ENCODE measurements at regions not wholly inside any gene's neighbourhood (a gene's known extent, or its start where the extent isn't known, plus 50 kb on each side); places are given as distances from the start of the nearest gene placed in this dataset.

DNA sequence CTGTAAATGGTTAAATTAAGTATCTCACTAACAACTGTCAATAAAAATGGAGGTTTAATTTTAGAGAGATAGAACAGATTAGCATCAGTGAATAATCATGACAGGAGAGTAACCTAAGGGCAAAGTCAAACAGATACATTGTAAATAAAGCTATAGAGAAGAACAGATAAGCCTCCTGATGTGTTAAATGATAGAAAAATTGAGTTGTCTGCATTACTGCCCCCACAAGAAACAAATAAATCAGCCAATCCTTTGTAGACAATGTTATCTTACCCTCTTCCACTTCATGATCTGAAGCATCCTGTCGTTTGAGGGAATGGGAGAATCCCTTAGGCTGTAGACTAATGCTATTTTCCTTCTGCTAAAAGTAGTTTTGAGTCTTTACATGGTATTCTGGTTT is 147.8 kb downstream of the PCDH18 start:
- no peak overlapping the region for H3K27ac ChIP-seq (ENCODE audit: low read depth, low read length)
- no peak for TF ChIP-seq EZH2phosphoT487 (IDR thresholded peaks at IDR 0.05; ENCODE audit: borderline replicate concordance, low read length)
- TF ChIP-seq, protein P1, sequence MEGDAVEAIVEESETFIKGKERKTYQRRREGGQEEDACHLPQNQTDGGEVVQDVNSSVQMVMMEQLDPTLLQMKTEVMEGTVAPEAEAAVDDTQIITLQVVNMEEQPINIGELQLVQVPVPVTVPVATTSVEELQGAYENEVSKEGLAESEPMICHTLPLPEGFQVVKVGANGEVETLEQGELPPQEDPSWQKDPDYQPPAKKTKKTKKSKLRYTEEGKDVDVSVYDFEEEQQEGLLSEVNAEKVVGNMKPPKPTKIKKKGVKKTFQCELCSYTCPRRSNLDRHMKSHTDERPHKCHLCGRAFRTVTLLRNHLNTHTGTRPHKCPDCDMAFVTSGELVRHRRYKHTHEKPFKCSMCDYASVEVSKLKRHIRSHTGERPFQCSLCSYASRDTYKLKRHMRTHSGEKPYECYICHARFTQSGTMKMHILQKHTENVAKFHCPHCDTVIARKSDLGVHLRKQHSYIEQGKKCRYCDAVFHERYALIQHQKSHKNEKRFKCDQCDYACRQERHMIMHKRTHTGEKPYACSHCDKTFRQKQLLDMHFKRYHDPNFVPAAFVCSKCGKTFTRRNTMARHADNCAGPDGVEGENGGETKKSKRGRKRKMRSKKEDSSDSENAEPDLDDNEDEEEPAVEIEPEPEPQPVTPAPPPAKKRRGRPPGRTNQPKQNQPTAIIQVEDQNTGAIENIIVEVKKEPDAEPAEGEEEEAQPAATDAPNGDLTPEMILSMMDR (IDR thresholded peaks at IDR 0.05; ENCODE audit: low read depth, low read length, poor library complexity, severe bottlenecking) = no peak
- no peaks in the 10 kb centered on the region for H3K27me3 ChIP-seq (ENCODE audit: control insufficient read depth, low read length)
- H3K36me3 ChIP-seq (ENCODE audit: control insufficient read depth, low read length) = no peaks in the 10 kb centered on the region
- H3K79me2 ChIP-seq (ENCODE audit: control insufficient read depth, low read length) = no peaks in the 10 kb centered on the region
- no peak overlapping the region for H3K4me3 ChIP-seq (ENCODE audit: low read length)
- no peaks in the 10 kb centered on the region for H4K20me1 ChIP-seq (ENCODE audit: control insufficient read depth, insufficient read depth, low read depth, low read length)
- no peaks in the 10 kb centered on the region for H3K4me1 ChIP-seq (ENCODE audit: control insufficient read depth, low read length)
- no peaks in the 10 kb centered on the region for H3K9me3 ChIP-seq (ENCODE audit: control insufficient read depth, insufficient read depth, low read length)
- H3K9me2 ChIP-seq (replicated peaks; ENCODE audit: control insufficient read depth, low read length) = no peaks in the 10 kb centered on the region
- H3F3A ChIP-seq (ENCODE audit: control insufficient read depth, insufficient read depth) = no peaks in the 10 kb centered on the region
- no peak overlapping the region for H3K4me2 ChIP-seq (ENCODE audit: low read length)

DNA sequence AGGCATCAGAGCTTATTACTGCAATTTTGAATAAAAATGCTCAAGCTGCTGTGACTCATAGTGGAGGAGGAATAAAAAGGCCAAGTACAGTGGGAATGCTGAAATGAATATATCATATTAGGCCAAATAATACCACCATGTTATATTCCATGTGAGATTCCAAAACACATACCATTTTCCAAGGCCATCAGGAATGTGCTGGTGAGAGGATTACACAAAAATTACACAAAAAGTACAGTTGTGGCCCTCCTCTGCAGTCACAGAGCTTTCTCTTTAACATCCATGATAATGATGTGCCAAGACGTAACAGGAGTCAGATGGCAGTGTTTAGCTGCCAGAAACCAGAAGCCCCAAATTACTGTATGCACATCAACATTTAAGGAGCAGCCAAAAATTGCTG is 153.5 kb downstream of the PCDH18 start:
- Histone ChIP-seq H3K27ac (ENCODE audit: low read depth, low read length) (no peak overlapping the region), H4K20me1 (ENCODE audit: control insufficient read depth, insufficient read depth, low read depth, low read length) (no peaks in the 10 kb centered on the region), H3K36me3 (ENCODE audit: control insufficient read depth, low read length) (no peaks in the 10 kb centered on the region), H3K4me2 (ENCODE audit: low read length) (no peak overlapping the region), H3K79me2 (ENCODE audit: control insufficient read depth, low read length) (no peaks in the 10 kb centered on the region), H3F3A (ENCODE audit: control insufficient read depth, insufficient read depth) (no peaks in the 10 kb centered on the region), H3K9me3 (ENCODE audit: control insufficient read depth, insufficient read depth, low read length) (no peaks in the 10 kb centered on the region), H3K4me1 (ENCODE audit: control insufficient read depth, low read length) (no peaks in the 10 kb centered on the region), H3K4me3 (ENCODE audit: low read length) (no peak overlapping the region), H3K9me2 (replicated peaks; ENCODE audit: control insufficient read depth, low read length) (no peaks in the 10 kb centered on the region), H3K27me3 (ENCODE audit: control insufficient read depth, low read length) (no peaks in the 10 kb centered on the region)
- TF ChIP-seq, protein P1 (IDR thresholded peaks at IDR 0.05; ENCODE audit: low read depth, low read length, poor library complexity, severe bottlenecking) = no peak
- no peak for TF ChIP-seq EZH2phosphoT487 (IDR thresholded peaks at IDR 0.05; ENCODE audit: borderline replicate concordance, low read length)

DNA sequence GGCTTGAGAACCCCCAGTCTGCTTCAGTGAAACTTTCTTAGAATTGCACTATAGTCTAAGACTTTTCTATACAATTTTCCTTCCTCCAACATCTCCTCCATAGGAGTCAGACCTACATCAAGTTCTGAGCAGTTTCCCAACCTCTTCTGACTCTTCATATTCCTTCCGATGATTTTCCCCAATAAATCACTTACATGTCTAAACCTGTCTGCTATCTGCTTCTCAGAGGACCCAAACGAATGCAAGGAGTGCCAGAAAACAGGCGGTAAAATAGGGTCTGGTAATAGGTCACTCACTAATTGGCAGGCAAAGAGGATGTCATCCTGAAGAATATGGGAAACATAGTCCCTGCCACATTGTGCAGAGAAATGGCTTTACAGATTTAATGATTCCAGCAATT is 153.9 kb downstream of the PCDH18 start:
- Histone ChIP-seq H3K36me3 (ENCODE audit: control insufficient read depth, low read length) (no peaks in the 10 kb centered on the region), H3K9me3 (ENCODE audit: control insufficient read depth, insufficient read depth, low read length) (no peaks in the 10 kb centered on the region), H3K27me3 (ENCODE audit: control insufficient read depth, low read length) (no peaks in the 10 kb centered on the region), H4K20me1 (ENCODE audit: control insufficient read depth, insufficient read depth, low read depth, low read length) (no peaks in the 10 kb centered on the region), H3K9me2 (replicated peaks; ENCODE audit: control insufficient read depth, low read length) (no peaks in the 10 kb centered on the region), H3K27ac (ENCODE audit: low read depth, low read length) (no peak overlapping the region), H3K4me1 (ENCODE audit: control insufficient read depth, low read length) (no peaks in the 10 kb centered on the region), H3K4me3 (ENCODE audit: low read length) (no peak overlapping the region), H3K79me2 (ENCODE audit: control insufficient read depth, low read length) (no peaks in the 10 kb centered on the region), H3F3A (ENCODE audit: control insufficient read depth, insufficient read depth) (no peaks in the 10 kb centered on the region), H3K4me2 (ENCODE audit: low read length) (no peak overlapping the region)
- TF ChIP-seq, protein P1 (IDR thresholded peaks at IDR 0.05; ENCODE audit: low read depth, low read length, poor library complexity, severe bottlenecking) = no peak
- no peak for TF ChIP-seq EZH2phosphoT487 (IDR thresholded peaks at IDR 0.05; ENCODE audit: borderline replicate concordance, low read length)

DNA sequence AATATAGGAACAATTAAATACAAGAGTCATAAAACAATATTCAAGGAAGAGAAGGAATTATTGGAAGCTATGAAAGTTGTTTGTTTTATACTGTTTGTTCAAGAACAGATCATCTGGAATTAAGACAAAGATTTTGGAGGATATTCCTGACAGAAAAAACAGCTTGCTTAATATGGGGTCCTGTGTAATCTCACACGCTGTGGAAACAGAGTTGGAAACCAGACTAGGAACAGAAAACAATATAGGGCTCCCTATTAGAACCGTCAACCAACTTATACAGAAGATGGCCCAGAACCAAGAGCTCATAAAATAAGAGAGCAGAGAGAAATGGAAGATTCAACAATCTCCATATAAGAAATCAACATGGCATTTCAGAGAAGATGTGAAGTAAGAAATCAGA is 156.0 kb downstream of the PCDH18 start:
- no peaks in the 10 kb centered on the region for H4K20me1 ChIP-seq (ENCODE audit: control insufficient read depth, insufficient read depth, low read depth, low read length)
- no peak overlapping the region for H3K27ac ChIP-seq (ENCODE audit: low read depth, low read length)
- H3K9me3 ChIP-seq (ENCODE audit: control insufficient read depth, insufficient read depth, low read length) = no peaks in the 10 kb centered on the region
- no peaks in the 10 kb centered on the region for H3K36me3 ChIP-seq (ENCODE audit: control insufficient read depth, low read length)
- H3K79me2 ChIP-seq (ENCODE audit: control insufficient read depth, low read length) = no peaks in the 10 kb centered on the region
- no peaks in the 10 kb centered on the region for H3K27me3 ChIP-seq (ENCODE audit: control insufficient read depth, low read length)
- H3K9me2 ChIP-seq (replicated peaks; ENCODE audit: control insufficient read depth, low read length) = no peaks in the 10 kb centered on the region
- H3K4me1 ChIP-seq (ENCODE audit: control insufficient read depth, low read length) = no peaks in the 10 kb centered on the region
- no peak overlapping the region for H3K4me2 ChIP-seq (ENCODE audit: low read length)
- H3F3A ChIP-seq (ENCODE audit: control insufficient read depth, insufficient read depth) = no peaks in the 10 kb centered on the region
- H3K4me3 ChIP-seq (ENCODE audit: low read length) = no peak overlapping the region
- TF ChIP-seq, protein P1 (IDR thresholded peaks at IDR 0.05; ENCODE audit: low read depth, low read length, poor library complexity, severe bottlenecking) = no peak
- no peak for TF ChIP-seq EZH2phosphoT487 (IDR thresholded peaks at IDR 0.05; ENCODE audit: borderline replicate concordance, low read length)
